ENCODE measurements at regions not wholly inside any gene's neighbourhood (a gene's known extent, or its start where the extent isn't known, plus 50 kb on each side); places are given as distances from the start of the nearest gene placed in this dataset.

- no peak for TF ChIP-seq CTCF (IDR thresholded peaks at IDR 0.05; ENCODE audit: insufficient read depth, low read depth, low read length, missing control alignments)
- DNase-seq (ENCODE audit: low read depth): no peak
- H3K4me3 ChIP-seq (ENCODE audit: low read length): no peak overlapping the region
These were observed 95.1 kb upstream of the RFX8 start for GRCh38 chr2:101569886-101570520.

- no peak for TF ChIP-seq CTCF (IDR thresholded peaks at IDR 0.05; ENCODE audit: insufficient read depth, low read depth, low read length, missing control alignments)
- H3K4me3 ChIP-seq (ENCODE audit: low read length): no peak overlapping the region
- DNase-seq (ENCODE audit: low read depth): no peak
These were observed 94.1 kb upstream of the RFX8 start for GRCh38 chr2:101568969-101569368.

GRCh38 chr2:101566632-101567228 is 91.8 kb upstream of the RFX8 start:
- no peak overlapping the region for H3K4me3 ChIP-seq (ENCODE audit: low read length)
- no peak for TF ChIP-seq CTCF (IDR thresholded peaks at IDR 0.05; ENCODE audit: insufficient read depth, low read depth, low read length, missing control alignments)
- DNase-seq (ENCODE audit: low read depth): no peak

- no peak overlapping the region for H3K4me3 ChIP-seq (ENCODE audit: low read length)
- DNase-seq (ENCODE audit: low read depth): no peak
- TF ChIP-seq CTCF (IDR thresholded peaks at IDR 0.05; ENCODE audit: insufficient read depth, low read depth, low read length, missing control alignments): no peak
These were observed 88.9 kb upstream of the RFX8 start for GRCh38 chr2:101563849-101564248.

- no peak for DNase-seq (ENCODE audit: low read depth)
- H3K4me3 ChIP-seq (ENCODE audit: low read length): no peak overlapping the region
- no peak for TF ChIP-seq CTCF (IDR thresholded peaks at IDR 0.05; ENCODE audit: insufficient read depth, low read depth, low read length, missing control alignments)
These were observed 85.9 kb upstream of the RFX8 start for GRCh38 chr2:101560780-101561315.

- TF ChIP-seq CTCF (IDR thresholded peaks at IDR 0.05; ENCODE audit: insufficient read depth, low read depth, low read length, missing control alignments): no peak
- DNase-seq (ENCODE audit: low read depth): peak; percentile 44
- no peak overlapping the region for H3K4me3 ChIP-seq (ENCODE audit: low read length)
These were observed 84.6 kb upstream of the RFX8 start for GRCh38 chr2:101559551-101559950.
